WTC11 (cell line): ENCODE measurements at regions not wholly inside any gene's neighbourhood (a gene's known extent, or its start where the extent isn't known, plus 50 kb on each side); places are given as distances from the start of the nearest gene placed in this dataset.

Source experiments
- ATAC-seq: fragments of 200-7000 bp; cut with Tn5 transposase; 2 replicates; pipeline ENCODE4 v1.10.0; 2021; ENCODE audit warnings: mild to moderate bottlenecking, moderate library complexity
- CTCF ChIA-PET: fragments of 300-600 bp; sonication (Branson Sonifier 250); formaldehyde crosslinking; loops from one replicate; lab custom pipeline; 2021; ENCODE audit warnings: antibody characterized with exemption; lab: Charles Lee
- POLR2A ChIA-PET: fragments of 350-600 bp; sonication (Branson Sonifier 250); formaldehyde crosslinking; loops from one replicate; lab custom pipeline; 2021; ENCODE audit warnings: antibody characterized with exemption; lab: Charles Lee
- DNase-seq: peaks from one replicate; pipeline ENCODE4 v3.0.0; 2021; ENCODE audit warnings: low spot score
- H3K27ac Mint-ChIP-seq: 2 replicates; pipeline ENCODE4 v1.8.0; 2021; ENCODE audit warnings: mixed read lengths
- H3K27me3 Mint-ChIP-seq: 2 replicates; pipeline ENCODE4 v1.8.0; 2021; ENCODE audit warnings: low read depth, mild to moderate bottlenecking, moderate library complexity, mixed read lengths
- H3K36me3 Mint-ChIP-seq: 2 replicates; pipeline ENCODE4 v1.8.0; 2021; ENCODE audit warnings: mixed read lengths
- H3K4me1 Mint-ChIP-seq: 2 replicates; pipeline ENCODE4 v1.8.0; 2022; ENCODE audit warnings: mixed read lengths
- H3K4me3 Mint-ChIP-seq: 2 replicates; pipeline ENCODE4 v1.8.0; 2021; ENCODE audit warnings: mild to moderate bottlenecking, moderate library complexity, mixed read lengths
- H3K9me3 Mint-ChIP-seq: 2 replicates; pipeline ENCODE4 v1.8.0; 2021; ENCODE audit warnings: mixed read lengths
- ATF2 ChIP-seq: sonication (generic); formaldehyde crosslinking; IDR thresholded peaks from 2 replicates; pipeline ENCODE4 v1.8.1; 2022; ENCODE audit warnings: low read depth, missing genetic modification reagents, borderline replicate concordance
- E2F5 ChIP-seq: sonication (generic); formaldehyde crosslinking; IDR thresholded peaks from 2 replicates; pipeline ENCODE4 v1.8.1; 2022; ENCODE audit warnings: mild to moderate bottlenecking, moderate library complexity, missing genetic modification reagents
- FOXP1 ChIP-seq: sonication (generic); formaldehyde crosslinking; IDR thresholded peaks from 2 replicates; pipeline ENCODE4 v1.8.0; 2022; ENCODE audit warnings: missing genetic modification reagents, mild to moderate bottlenecking, moderate library complexity, borderline replicate concordance
- IRF1 ChIP-seq: sonication (generic); formaldehyde crosslinking; IDR thresholded peaks from 2 replicates; pipeline ENCODE4 v1.8.0; 2023; ENCODE audit warnings: missing genetic modification reagents
- KAT7 ChIP-seq: sonication (generic); formaldehyde crosslinking; IDR thresholded peaks from 2 replicates; pipeline ENCODE4 v1.8.1; 2023; ENCODE audit warnings: missing genetic modification reagents, mild to moderate bottlenecking, borderline replicate concordance
- MYBL2 ChIP-seq: sonication (generic); formaldehyde crosslinking; IDR thresholded peaks from 2 replicates; pipeline ENCODE4 v1.8.1; 2023; ENCODE audit warnings: mild to moderate bottlenecking, moderate library complexity, missing genetic modification reagents
- RORB ChIP-seq: fragments of 250-450 bp; sonication (Bioruptor Pico); IDR thresholded peaks from 2 replicates; pipeline ENCODE4 v1.9.0; 2021; ENCODE audit warnings: mild to moderate bottlenecking
- STAT6 ChIP-seq: sonication (generic); formaldehyde crosslinking; conservative IDR thresholded peaks from 2 replicates; pipeline ENCODE4 v1.8.1; 2023; ENCODE audit warnings: mild to moderate bottlenecking, low read depth, missing genetic modification reagents, moderate library complexity
- TEAD4 ChIP-seq: sonication (generic); formaldehyde crosslinking; IDR thresholded peaks from 2 replicates; pipeline ENCODE4 v1.8.0; 2022; ENCODE audit warnings: mild to moderate bottlenecking, missing genetic modification reagents
- ZNF121 ChIP-seq: sonication (generic); formaldehyde crosslinking; IDR thresholded peaks from 2 replicates; pipeline ENCODE4 v1.8.0; 2023; ENCODE audit warnings: missing genetic modification reagents
- ZNF425 ChIP-seq: fragments of 250-450 bp; sonication (Bioruptor Pico); conservative IDR thresholded peaks from 2 replicates; pipeline ENCODE4 v1.9.0; 2021; ENCODE audit warnings: mild to moderate bottlenecking
- ZNF532 ChIP-seq: fragments of 250-450 bp; sonication (Bioruptor Pico); IDR thresholded peaks from 2 replicates; pipeline ENCODE4 v1.9.0; 2021; ENCODE audit warnings: mild to moderate bottlenecking, borderline replicate concordance

- POLR2A ChIA-PET, result no interaction called here
- CTCF ChIA-PET, result interaction anchor here (2.2 kb wide), 1 partner anchor 67 kb away, joined by 8 read pairs; no protein-coding TSS in a partner anchor
- DNase-seq, result no peak
- ATAC-seq, result no peak
- H3K4me3 Mint-ChIP-seq, result no peak overlapping the region
- no peak for TF ChIP-seq KAT7
- no peak for TF ChIP-seq TEAD4 (CRISPR knock-in tag)
- TF ChIP-seq MYBL2 (CRISPR knock-in tag), result no peak
- no peak for TF ChIP-seq ZNF425 (CRISPR knock-in tag)
- TF ChIP-seq ZNF532 (CRISPR knock-in tag), result no peak
- no peak for TF ChIP-seq FOXP1
- TF ChIP-seq IRF1, result no peak
- no peak for TF ChIP-seq STAT6 (CRISPR knock-in tag)
- TF ChIP-seq ZNF121 (CRISPR knock-in tag), result no peak
- no peak for TF ChIP-seq RORB (CRISPR knock-in tag)
- no peak for TF ChIP-seq ATF2 (CRISPR knock-in tag)
- TF ChIP-seq E2F5, result no peak
- H3K27ac Mint-ChIP-seq, result no peak overlapping the region
- H3K4me1 Mint-ChIP-seq, result peaks cover 42% of the 10 kb centered on the region
- H3K9me3 Mint-ChIP-seq, result no peaks in the 10 kb centered on the region
- peaks cover 8% of the 10 kb centered on the region for H3K27me3 Mint-ChIP-seq
- H3K36me3 Mint-ChIP-seq, result no peaks in the 10 kb centered on the region
Observed at GRCh38 chrX:69321006-69321655, 155.9 kb upstream of the PJA1 start.
